GM06990 (cell line): ENCODE measurements at regions not wholly inside any gene's neighbourhood (a gene's known extent, or its start where the extent isn't known, plus 50 kb on each side); places are given as distances from the start of the nearest gene placed in this dataset.

Experiments used
- DNase-seq: peaks from one replicate; pipeline ENCODE4 v3.0.0-alpha.2; 2011; ENCODE audit not compliant: insufficient read length; ENCODE audit errors: extremely low read depth
- H3K27me3 ChIP-seq: replicated peaks from 2 replicates; pipeline ENCODE4 v1.6.0; 2011; ENCODE audit warnings: low read length; ENCODE audit not compliant: control insufficient read depth, insufficient read depth
- H3K36me3 ChIP-seq: 2 replicates; pipeline ENCODE4 v1.5.1; 2011; ENCODE audit warnings: low read length; ENCODE audit not compliant: control insufficient read depth, insufficient read depth
- H3K4me3 ChIP-seq: replicated peaks from 2 replicates; pipeline ENCODE4 v1.5.1; 2011; ENCODE audit warnings: low read depth, mild to moderate bottlenecking, control low read depth, low read length
- CTCF ChIP-seq: IDR thresholded peaks from 2 replicates; pipeline ENCODE4 v1.5.1; 2011; ENCODE audit warnings: low read length, control low read depth, mild to moderate bottlenecking, inconsistent platforms; ENCODE audit not compliant: insufficient read depth, poor library complexity, severe bottlenecking

GRCh38 chr2:2703762-2704427, 372.8 kb upstream of the MYT1L start:
- Histone ChIP-seq H3K27me3 (no peaks in the 10 kb centered on the region; the same call in 1 of the 2 replicates), H3K36me3 (no peaks in the 10 kb centered on the region), H3K4me3 (no peak overlapping the region)
- no peak for TF ChIP-seq CTCF
- DNase-seq: no peak

- DNase-seq: no peak
- H3K36me3 ChIP-seq: no peaks in the 10 kb centered on the region
- TF ChIP-seq CTCF: no peak
- no peaks in the 10 kb centered on the region; the same call in 1 of the 2 replicates for H3K27me3 ChIP-seq
- H3K4me3 ChIP-seq: no peak overlapping the region
Observed at GRCh38 chr2:2703172-2703571, 372.1 kb upstream of the MYT1L start.

GRCh38 chr2:2702385-2702784, 371.3 kb upstream of the MYT1L start:
- TF ChIP-seq CTCF: no peak
- Histone ChIP-seq H3K4me3 (no peak overlapping the region), H3K27me3 (no peaks in the 10 kb centered on the region; the same call in 1 of the 2 replicates), H3K36me3 (no peaks in the 10 kb centered on the region)
- DNase-seq: no peak

GRCh38 chr2:2701813-2702212, 370.7 kb upstream of the MYT1L start:
- no peak overlapping the region for H3K4me3 ChIP-seq
- no peaks in the 10 kb centered on the region; the same call in 1 of the 2 replicates for H3K27me3 ChIP-seq
- no peaks in the 10 kb centered on the region for H3K36me3 ChIP-seq
- no peak for DNase-seq
- no peak for TF ChIP-seq CTCF

GRCh38 chr2:2701176-2701781, 370.2 kb upstream of the MYT1L start:
- H3K27me3 ChIP-seq: no peaks in the 10 kb centered on the region; the same call in 1 of the 2 replicates
- H3K4me3 ChIP-seq: no peak overlapping the region
- no peaks in the 10 kb centered on the region for H3K36me3 ChIP-seq
- no peak for TF ChIP-seq CTCF
- no peak for DNase-seq

- H3K27me3 ChIP-seq: no peaks in the 10 kb centered on the region; the same call in 1 of the 2 replicates
- DNase-seq: no peak
Observed at GRCh38 chr2:2699121-2699505, 368.0 kb upstream of the MYT1L start.

More at GRCh38 chr2:2699121-2699505, 368.0 kb upstream of the MYT1L start:
- H3K4me3 ChIP-seq: no peak overlapping the region
- no peak for TF ChIP-seq CTCF
- H3K36me3 ChIP-seq: no peaks in the 10 kb centered on the region
